ENCODE measurements at regions not wholly inside any gene's neighbourhood (a gene's known extent, or its start where the extent isn't known, plus 50 kb on each side); places are given as distances from the start of the nearest gene placed in this dataset.

GRCh38 chr3:106036696-106037095 is 167.9 kb upstream of the CBLB start:
- TF ChIP-seq, protein P1, sequence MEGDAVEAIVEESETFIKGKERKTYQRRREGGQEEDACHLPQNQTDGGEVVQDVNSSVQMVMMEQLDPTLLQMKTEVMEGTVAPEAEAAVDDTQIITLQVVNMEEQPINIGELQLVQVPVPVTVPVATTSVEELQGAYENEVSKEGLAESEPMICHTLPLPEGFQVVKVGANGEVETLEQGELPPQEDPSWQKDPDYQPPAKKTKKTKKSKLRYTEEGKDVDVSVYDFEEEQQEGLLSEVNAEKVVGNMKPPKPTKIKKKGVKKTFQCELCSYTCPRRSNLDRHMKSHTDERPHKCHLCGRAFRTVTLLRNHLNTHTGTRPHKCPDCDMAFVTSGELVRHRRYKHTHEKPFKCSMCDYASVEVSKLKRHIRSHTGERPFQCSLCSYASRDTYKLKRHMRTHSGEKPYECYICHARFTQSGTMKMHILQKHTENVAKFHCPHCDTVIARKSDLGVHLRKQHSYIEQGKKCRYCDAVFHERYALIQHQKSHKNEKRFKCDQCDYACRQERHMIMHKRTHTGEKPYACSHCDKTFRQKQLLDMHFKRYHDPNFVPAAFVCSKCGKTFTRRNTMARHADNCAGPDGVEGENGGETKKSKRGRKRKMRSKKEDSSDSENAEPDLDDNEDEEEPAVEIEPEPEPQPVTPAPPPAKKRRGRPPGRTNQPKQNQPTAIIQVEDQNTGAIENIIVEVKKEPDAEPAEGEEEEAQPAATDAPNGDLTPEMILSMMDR (IDR thresholded peaks at IDR 0.05), result no peak
- no peak for TF ChIP-seq POLR2AphosphoS5 (IDR thresholded peaks at IDR 0.05)
- TF ChIP-seq POLR2A (IDR thresholded peaks at IDR 0.05), result no peak
- TF ChIP-seq EP300 (IDR thresholded peaks at IDR 0.05; ENCODE audit: low read depth), result no peak

Measured in transverse colon (tissue), 4 donors.